Stimulated activated CD4-positive, alpha-beta T cell treated with anti-CD3 and anti-CD28 coated beads, Interleukin-1b, Interleukin-23, amount 100 ng/mL, for 4 hours (primary cell): ENCODE measurements at regions not wholly inside any gene's neighbourhood (a gene's known extent, or its start where the extent isn't known, plus 50 kb on each side); places are given as distances from the start of the nearest gene placed in this dataset.

Experiments
- DNase-seq, 2 donors: peaks; one replicate each; pipeline ENCODE4 v3.0.0-alpha.2; 2020; ENCODE audit warnings: low read depth in 2 of 2

GRCh38 chr1:57872913-57873312 lies 449.1 kb upstream of the DAB1 start:
- no peak for DNase-seq

- DNase-seq: no peak
These were observed 445.0 kb upstream of the DAB1 start for GRCh38 chr1:57868908-57869307.

GRCh38 chr1:57868239-57868638 lies 444.4 kb upstream of the DAB1 start:
- DNase-seq: no peak

GRCh38 chr1:57866998-57867397 lies 443.1 kb upstream of the DAB1 start:
- no peak for DNase-seq

- no peak for DNase-seq
These were observed 437.2 kb upstream of the DAB1 start for GRCh38 chr1:57860931-57861565.

- no peak for DNase-seq
These were observed 436.5 kb upstream of the DAB1 start for GRCh38 chr1:57860325-57860724.

GRCh38 chr1:57858740-57859139 lies 434.9 kb upstream of the DAB1 start:
- DNase-seq: no peak

GRCh38 chr1:57857809-57858208 lies 433.9 kb upstream of the DAB1 start:
- DNase-seq: no peak

GRCh38 chr1:57854436-57854835 lies 430.6 kb upstream of the DAB1 start:
- no peak for DNase-seq

GRCh38 chr1:57850176-57850940 lies 426.5 kb upstream of the DAB1 start:
- no peak for DNase-seq

- DNase-seq: no peak
These were observed 424.5 kb upstream of the DAB1 start for GRCh38 chr1:57848406-57848805.

- no peak for DNase-seq
These were observed 421.2 kb upstream of the DAB1 start for GRCh38 chr1:57845041-57845440.

- no peak for DNase-seq
These were observed 420.6 kb upstream of the DAB1 start for GRCh38 chr1:57844382-57844980.

- no peak for DNase-seq
These were observed 419.9 kb upstream of the DAB1 start for GRCh38 chr1:57843760-57844159.

- DNase-seq: no peak
These were observed 415.7 kb upstream of the DAB1 start for GRCh38 chr1:57839526-57839925.

GRCh38 chr1:57839067-57839466 lies 415.2 kb upstream of the DAB1 start:
- DNase-seq: no peak

GRCh38 chr1:57835620-57836019 lies 411.8 kb upstream of the DAB1 start:
- DNase-seq: no peak

- DNase-seq: no peak
These were observed 409.4 kb upstream of the DAB1 start for GRCh38 chr1:57833296-57833695.

- no peak for DNase-seq
These were observed 408.8 kb upstream of the DAB1 start for GRCh38 chr1:57832612-57833011.

- DNase-seq: no peak
These were observed 407.8 kb upstream of the DAB1 start for GRCh38 chr1:57831624-57832023.

- DNase-seq: no peak
These were observed 402.7 kb upstream of the DAB1 start for GRCh38 chr1:57826535-57826934.

- DNase-seq: no peak
These were observed 400.7 kb upstream of the DAB1 start for GRCh38 chr1:57824535-57824934.
